Stimulated activated CD4-positive, alpha-beta T cell treated with anti-CD3 and anti-CD28 coated beads, TNF-alpha, amount 100 ng/mL, for 48 hours (primary cell): ENCODE measurements at regions not wholly inside any gene's neighbourhood (a gene's known extent, or its start where the extent isn't known, plus 50 kb on each side); places are given as distances from the start of the nearest gene placed in this dataset.

Source experiments
- DNase-seq, 3 donors: peaks; one replicate each; pipeline ENCODE4 v3.0.0-alpha.2; 2020; ENCODE audit warnings: low read depth in 3 of 3

GRCh38 chr10:10797513-10797912 is 220.2 kb upstream of the CELF2 start:
- DNase-seq = no peak

- no peak for DNase-seq
Observed at GRCh38 chr10:10798102-10798863, 219.4 kb upstream of the CELF2 start.

GRCh38 chr10:10798864-10799192 is 218.8 kb upstream of the CELF2 start:
- no peak for DNase-seq

- no peak for DNase-seq
Observed at GRCh38 chr10:10800961-10801360, 216.7 kb upstream of the CELF2 start.

GRCh38 chr10:10803278-10803677 is 214.4 kb upstream of the CELF2 start:
- no peak for DNase-seq

GRCh38 chr10:10804061-10804460 is 213.6 kb upstream of the CELF2 start:
- DNase-seq = no peak

- DNase-seq = no peak
Observed at GRCh38 chr10:10804998-10805740, 212.5 kb upstream of the CELF2 start.

GRCh38 chr10:10807106-10807505 is 210.6 kb upstream of the CELF2 start:
- no peak for DNase-seq

- no peak for DNase-seq
Observed at GRCh38 chr10:10811562-10811961, 206.1 kb upstream of the CELF2 start.

GRCh38 chr10:10813656-10814055 is 204.0 kb upstream of the CELF2 start:
- no peak for DNase-seq

- DNase-seq = no peak
Observed at GRCh38 chr10:10814069-10814468, 203.6 kb upstream of the CELF2 start.

- no peak for DNase-seq
Observed at GRCh38 chr10:10816447-10816846, 201.2 kb upstream of the CELF2 start.

- no peak for DNase-seq
Observed at GRCh38 chr10:10817609-10818008, 200.1 kb upstream of the CELF2 start.

- no peak for DNase-seq
Observed at GRCh38 chr10:10818082-10818481, 199.6 kb upstream of the CELF2 start.

- DNase-seq = no peak
Observed at GRCh38 chr10:10819206-10819856, 198.3 kb upstream of the CELF2 start.

- DNase-seq = no peak
Observed at GRCh38 chr10:10821926-10822325, 195.7 kb upstream of the CELF2 start.

GRCh38 chr10:10824591-10825148 is 193.0 kb upstream of the CELF2 start:
- DNase-seq = no peak

GRCh38 chr10:10826125-10826524 is 191.5 kb upstream of the CELF2 start:
- DNase-seq = no peak

GRCh38 chr10:10828623-10829022 is 189.0 kb upstream of the CELF2 start:
- no peak for DNase-seq

- DNase-seq = no peak
Observed at GRCh38 chr10:10829576-10829975, 188.1 kb upstream of the CELF2 start.

- no peak for DNase-seq
Observed at GRCh38 chr10:10830293-10830986, 187.2 kb upstream of the CELF2 start.

GRCh38 chr10:10831085-10831484 is 186.6 kb upstream of the CELF2 start:
- no peak for DNase-seq
